GM19240 (cell line): ENCODE measurements at regions not wholly inside any gene's neighbourhood (a gene's known extent, or its start where the extent isn't known, plus 50 kb on each side); places are given as distances from the start of the nearest gene placed in this dataset.
A peak's percentile ranks its signal among the peaks of the same experiment; 100 is the strongest.

Source experiments
- DNase-seq: peaks from one replicate; pipeline ENCODE4 v3.0.0; 2011; ENCODE audit warnings: low spot score; ENCODE audit not compliant: insufficient read length

DNA sequence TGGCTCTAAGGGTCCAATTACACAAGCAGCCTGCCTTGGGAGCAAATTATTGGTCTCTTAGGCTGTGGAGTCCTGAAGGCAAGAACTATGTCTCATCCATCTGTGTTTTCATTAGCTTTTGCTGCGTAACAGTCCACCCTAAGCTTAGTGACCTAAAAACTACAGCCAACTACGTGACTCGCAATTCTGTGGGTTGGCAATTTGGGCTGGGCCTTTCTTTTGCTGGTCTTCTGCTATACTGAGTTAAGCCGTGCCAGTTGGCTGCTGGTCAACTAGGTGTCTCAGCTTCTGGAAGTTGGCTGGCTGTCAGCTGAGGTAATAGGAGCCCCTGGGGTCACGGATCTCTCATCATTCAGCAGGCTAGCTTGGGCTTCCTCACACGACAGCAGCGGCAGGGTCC lies 205.6 kb upstream of the S100G start:
- DNase-seq = no peak

DNA sequence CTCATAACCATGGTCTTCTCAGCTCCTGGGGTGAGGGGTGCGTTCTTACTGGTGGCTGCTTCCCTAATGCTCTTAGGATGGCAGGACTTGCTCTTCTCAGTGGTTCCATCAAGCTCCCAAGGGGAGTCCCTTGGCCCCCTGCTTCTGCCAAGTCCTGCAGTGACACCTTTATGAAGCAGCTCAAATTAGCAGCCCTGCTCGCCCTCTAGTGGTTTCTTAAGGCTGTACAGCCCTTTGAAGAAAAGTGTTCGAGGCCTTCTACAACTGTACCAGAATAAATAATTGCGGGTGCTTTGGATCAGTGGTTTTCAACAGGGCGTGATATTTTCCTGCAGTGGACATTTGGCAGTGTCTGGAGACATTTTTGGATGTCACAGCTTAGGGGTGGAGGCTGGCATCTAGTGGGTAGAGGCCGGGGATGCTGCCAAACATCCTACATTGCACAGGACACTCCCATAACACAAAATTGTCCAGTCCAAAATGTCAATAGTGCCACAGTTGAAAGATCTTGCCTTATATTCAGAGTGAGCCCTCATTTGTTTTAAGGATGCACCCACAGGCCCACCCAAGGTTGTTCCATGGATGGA lies 204.7 kb upstream of the S100G start:
- peak; percentile 12 for DNase-seq

DNA sequence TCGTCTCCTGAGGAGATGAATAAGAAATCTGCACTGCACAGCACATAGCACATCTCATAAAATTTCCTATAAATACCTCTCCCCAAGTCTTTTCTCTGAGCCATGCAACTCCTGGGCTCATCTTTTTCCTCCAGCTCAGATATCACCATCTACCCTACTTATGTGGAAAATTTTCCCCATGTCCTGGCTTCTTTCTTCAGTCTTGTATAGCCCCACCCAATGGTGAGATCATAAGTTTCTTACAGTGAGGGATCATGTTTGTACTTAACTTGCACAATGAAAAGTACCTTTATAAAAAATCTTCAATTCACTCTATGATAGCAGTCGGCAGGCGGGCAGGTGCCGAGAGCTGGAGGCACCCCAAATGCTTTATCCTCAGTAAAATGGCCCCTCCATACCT lies 198.6 kb upstream of the S100G start:
- no peak for DNase-seq

DNA sequence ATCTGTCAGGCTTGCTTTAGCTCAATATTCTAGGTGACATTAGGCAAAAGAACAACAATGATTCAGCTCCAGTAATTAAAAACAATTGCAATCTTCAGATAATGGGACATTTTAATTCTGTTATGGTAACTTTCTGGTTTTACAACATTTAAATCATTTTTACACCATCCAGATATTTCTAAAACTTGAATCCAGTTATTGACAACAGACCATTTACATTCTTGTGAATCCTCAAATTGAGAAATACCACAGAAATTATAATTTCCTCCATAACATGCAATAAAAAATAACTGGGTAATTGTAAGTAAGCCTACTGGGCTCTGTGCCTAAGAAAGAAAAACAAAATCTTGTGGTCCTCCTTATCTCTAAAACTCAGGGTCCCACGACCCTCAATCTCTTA lies 195.0 kb upstream of the S100G start:
- no peak for DNase-seq

DNA sequence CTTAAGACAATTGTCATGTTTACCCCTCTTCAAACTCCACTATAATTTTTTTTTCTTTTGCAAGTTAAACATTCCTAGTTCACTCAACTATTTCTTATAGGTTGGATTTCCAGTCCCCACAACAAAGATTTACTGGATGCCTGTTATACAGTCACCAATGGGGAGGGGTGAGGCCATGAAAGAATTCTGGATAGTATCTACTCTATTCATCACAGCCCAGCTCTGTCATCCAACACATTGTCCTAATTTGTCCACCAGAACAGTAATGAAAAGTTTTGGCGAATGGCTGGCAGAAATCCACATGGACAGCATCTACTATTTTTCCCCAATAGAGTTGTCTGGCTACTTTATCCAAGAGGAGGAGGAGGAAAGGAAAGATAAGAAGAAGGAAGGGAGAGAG lies 192.7 kb upstream of the S100G start:
- DNase-seq = no peak

DNA sequence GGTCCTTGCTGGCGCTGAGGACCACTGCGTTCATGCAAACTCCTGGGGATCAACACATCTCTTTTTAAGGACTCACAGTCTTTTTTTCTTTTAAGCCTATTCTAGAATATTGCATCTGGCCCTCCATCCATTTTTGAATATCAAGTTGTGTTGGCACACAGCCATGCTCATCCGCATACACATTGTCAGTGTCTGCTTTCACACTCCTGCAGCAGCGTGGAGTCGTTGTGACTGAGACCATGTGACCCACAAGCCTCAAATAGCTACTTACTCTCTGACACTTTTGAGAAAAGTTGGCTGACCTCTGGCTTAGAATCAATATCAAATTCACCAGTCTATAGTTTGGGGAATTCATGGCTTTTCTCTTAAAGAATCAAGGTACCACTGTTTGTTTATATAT lies 191.8 kb upstream of the S100G start:
- no peak for DNase-seq

DNA sequence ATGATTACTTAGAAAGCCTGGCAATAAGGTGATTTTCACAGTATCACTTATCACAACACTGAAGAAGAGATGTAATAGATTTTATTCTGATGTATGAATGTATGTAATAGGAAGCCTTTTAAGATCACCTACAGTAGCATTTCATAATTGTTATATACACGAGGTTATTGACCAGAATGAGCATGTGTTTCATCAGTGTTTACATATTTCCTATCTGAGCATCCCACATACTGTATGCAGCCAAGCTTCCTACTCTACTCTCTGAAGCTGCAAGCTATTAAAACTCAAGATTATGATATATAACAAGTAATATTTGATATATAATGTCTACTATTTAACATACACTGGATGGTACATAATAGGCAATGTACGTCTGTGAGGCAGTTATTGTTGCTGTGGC lies 190.9 kb upstream of the S100G start:
- DNase-seq = no peak

DNA sequence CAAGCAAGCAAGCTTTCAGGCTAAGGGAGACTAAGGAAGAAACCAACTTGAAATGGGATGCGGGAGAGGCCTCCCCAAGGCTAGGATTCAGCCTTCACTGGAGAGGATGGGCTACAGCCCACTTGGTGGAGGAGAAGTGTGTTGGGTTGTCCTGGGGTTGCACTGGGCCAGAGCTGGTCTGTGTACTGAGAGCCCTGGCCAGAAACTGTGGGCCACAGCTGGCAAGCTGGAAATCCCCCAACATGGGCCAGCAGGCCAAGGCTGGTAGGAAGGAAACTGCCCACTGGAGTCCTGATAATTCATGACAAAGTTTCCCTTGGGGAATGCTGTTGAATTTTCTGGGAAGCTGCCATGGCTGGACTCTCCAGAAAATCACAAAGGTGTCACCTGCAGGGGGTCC lies 188.0 kb upstream of the S100G start:
- DNase-seq = no peak

DNA sequence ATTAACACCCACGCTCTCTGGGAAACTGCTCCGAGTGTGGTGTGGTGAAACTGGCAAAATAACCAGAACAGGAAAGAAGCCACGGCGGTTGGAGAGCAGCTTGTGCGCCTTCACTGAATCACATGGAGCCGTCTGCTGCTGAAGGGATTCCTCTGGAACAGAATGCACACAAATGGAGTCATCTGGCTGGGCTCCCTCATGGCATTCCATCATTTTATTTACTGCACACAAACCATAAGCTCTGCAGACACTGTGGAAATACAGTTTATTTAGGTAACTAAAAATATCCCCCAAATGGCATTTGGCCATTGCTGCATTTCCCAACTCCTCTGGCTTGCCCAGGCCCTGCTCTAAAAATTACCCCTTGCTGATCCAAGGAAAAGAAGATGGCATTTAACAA lies 187.0 kb upstream of the S100G start:
- no peak for DNase-seq

DNA sequence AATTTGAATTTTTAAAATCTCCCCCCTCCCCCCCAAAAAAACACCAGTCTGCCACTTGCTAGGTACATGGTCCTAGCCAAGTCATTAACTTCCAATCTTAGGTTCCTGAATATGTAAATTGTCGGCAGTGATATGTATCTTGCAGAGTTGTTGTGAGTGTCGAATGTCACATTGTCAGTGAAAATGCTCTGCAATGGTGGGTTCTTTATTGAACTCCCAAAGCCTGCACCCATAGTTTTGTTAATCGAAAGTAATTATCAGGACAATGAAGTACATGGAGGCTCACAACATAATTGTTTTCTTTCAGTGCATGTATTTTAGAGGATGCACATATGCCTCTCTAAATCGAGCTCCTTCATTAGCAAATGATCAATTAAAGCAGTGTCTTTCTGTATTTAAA lies 185.6 kb upstream of the S100G start:
- DNase-seq = no peak

DNA sequence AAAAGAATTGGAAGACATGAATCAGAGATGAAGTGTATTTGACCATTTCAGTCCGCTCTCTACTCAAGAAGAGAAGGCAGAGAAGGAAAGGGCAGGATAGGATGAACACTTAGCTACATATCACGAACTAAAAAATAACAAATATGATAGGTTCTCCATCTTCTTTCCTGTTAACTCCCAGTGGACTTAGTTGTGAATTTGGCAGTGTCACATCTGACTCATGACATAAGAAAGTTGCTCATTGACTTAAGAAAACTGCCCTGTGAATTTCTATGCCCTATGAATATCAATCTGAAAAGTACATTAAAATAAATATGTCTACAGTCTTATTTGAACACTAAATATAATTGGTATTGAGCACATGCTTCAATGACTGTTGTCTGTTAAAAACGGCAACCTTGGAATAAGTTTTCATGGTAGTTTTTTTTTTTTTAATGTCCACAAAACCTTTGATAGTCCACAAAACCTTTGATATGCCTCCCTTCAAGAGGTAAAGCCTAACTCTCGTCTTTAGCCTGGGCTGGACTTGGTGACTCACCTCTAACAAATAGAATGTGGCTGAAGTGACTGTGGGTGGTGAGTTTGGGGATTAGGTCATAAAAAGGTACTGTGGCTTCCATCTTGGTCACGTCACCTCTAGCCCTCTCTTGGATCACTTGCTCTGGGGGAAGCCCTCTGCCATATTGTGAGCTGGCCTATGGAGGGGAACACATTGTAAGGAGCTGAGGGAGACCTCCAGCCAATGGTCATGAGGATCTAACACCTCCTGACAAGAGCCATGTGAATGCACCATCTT lies 184.7 kb upstream of the S100G start:
- no peak for DNase-seq

DNA sequence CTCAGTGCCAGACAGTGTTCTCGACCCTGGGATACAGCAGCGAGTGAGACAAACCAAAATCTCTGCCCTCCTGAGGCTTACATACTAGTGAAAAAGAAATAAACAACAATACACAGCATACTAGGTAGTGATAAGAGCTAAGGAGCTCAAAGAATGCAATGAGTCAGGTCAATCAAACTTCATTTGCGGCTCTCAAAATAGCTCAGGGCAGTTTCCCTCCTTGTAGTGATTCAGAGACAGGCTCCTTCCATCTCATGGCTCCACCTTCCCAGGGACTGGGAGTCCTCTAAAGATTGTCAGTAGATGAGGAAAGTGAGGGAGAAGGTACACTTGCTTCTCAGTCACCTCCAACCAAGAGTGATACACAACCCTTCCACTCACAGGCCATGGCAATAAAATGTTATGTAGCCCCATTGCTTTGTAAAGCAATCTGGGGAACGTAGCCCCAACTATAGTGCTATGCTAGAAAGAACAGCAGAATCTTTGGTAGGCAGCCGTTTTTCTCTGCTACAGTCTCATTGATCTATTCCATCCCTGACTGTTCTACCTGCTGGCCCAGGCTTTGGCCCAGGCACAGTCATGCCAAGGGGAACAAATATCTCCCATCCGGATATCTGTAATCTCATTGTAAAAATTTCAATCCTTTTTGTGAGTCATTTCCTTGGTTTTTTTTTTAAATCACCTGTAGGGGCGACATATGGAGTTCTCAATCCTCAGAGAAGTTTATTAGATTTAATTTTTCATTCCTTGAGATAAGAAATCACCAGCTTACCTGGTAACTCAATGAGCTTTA lies 183.1 kb upstream of the S100G start:
- DNase-seq = no peak

DNA sequence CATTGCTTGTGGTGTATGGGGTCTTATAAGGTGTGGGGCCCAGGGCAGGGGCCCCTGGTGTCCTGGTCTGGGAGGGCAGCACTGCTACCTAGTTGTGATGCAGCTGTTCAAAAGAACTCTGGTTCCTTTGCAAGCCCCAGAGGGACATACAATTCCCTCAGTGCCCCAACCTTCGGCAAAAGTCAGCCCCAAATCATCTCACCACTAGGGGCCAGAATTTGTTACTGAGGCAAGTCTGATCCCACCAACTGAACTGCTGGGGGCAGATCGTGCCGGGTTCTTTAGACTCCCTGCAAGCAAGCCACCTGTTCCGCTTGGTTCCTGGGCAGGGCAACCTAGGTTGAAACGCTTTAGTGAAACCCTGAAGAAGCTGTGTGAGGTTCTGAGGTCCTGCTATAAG lies 180.1 kb upstream of the S100G start:
- DNase-seq = no peak

DNA sequence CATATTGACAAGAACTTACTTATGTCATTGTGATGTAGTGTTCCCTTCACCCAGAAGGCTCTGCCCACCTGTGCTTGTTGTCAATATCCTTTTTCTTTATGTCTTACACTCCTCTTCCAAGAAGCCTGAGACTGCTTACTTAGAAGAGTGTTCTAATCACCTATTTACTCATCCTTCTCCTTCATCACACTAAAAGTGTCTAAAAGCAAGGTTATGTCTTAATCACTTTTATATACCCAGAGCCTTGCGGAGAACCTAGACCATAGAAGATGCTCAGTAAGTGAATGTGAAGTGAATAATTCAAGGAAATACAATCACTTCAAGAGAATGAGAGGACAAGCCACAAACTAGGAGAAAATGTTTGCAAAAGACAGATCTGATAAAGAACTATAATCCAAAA lies 177.6 kb upstream of the S100G start:
- DNase-seq = no peak

DNA sequence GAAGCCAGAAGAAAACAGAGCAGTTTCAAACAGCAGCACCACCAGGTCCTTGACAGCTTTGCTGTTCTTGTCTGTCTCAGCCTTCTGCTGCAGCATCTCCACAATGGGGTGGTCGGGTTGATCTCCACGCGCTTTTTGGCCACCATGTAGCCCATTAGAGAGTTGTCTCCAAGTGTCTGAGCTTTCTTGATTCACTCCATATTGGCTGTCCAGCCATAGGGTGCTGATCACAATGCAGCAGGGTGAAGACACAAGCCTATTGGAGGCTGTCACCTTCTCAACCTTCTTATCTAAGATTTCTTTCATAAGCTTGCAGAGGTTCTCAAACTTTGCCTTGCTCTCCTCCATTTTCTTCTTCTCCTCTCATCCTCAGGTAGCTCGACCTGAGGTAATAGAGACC lies 175.4 kb upstream of the S100G start:
- DNase-seq = no peak

DNA sequence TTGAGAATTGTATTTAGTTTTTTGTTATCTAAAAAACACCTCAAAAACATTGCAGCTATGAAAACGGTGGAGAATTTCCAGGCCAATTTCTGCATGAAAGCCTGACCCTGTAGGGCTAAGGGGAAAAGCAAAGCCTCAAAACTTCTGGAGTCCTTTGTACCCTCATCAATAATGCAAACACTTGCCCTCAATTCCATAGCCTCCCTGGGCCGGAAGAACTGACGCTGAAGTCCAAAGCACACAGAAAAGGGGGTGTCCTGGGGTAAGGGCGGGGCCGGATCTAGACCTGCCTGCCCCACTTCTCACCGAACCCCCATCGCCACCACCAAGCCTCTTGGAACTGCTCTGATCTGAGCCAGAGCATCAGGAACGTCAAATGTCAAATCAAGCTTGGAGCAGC lies 173.9 kb upstream of the S100G start:
- DNase-seq = no peak

DNA sequence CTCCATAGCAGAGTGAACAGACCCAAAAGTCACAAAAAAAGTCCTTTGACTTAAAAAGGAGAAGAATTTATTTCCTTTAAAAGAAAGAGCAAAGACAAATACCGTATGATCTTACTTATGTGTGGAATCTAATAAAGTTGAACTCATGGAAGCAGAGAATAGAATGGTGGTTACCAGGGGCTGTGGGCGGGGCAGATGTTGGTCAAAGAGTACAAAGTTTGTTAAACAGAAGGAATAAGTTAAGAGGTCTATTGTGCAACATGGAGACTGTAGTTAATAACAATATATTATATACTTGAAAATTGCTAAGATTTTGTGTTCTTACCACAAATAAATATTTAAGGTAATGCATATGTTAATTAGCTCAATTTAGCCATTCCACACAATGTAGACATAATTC lies 173.3 kb upstream of the S100G start:
- no peak for DNase-seq

DNA sequence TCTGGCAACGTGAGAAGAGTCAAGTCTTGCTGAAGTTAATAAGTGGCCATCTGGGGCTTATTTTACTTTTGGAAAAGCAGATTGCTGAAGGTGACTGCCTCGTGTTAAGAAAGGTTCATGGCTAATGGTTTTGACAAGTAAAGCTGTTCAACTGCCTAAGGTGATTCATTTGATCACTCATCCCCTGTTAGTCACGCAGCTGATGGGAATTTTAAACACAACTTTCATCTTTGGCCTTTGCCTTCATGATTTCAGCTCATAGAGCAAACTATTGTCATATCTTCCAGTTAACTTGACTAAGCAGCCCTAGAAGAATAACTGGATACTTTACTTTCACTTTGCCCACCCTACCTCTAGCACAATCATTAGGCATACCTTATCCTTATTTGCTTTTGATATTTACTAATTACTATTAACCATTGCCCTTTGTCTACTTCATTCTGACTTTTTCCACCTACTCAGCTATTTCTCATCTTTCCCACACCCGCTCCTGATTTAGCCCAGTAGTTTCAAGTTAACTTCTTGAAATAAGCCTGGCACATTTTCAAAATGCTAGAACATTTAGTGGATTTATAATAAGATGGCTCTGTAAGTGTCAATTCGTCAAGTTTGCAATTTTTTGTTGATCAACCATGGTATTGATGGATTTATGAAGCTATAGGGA lies 170.6 kb upstream of the S100G start:
- no peak for DNase-seq

DNA sequence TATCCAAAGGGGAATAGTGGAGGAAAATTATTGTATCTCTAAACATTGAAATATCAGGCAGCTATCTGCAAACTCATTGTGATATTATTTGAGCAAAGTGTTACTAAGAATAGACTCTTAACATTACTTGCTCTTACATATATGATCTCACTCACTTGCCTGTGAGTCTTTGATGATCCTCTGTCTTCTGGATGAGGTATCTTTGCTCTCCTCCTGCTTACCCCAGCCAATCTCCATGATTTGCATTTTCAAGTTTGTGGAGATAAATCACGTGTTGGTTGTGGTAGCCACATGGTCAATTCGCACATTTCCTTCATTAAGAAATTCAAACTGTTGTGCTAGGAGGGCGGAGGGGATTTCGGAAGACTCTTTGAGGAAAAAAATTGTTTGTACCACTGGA lies 169.9 kb upstream of the S100G start:
- no peak for DNase-seq

DNA sequence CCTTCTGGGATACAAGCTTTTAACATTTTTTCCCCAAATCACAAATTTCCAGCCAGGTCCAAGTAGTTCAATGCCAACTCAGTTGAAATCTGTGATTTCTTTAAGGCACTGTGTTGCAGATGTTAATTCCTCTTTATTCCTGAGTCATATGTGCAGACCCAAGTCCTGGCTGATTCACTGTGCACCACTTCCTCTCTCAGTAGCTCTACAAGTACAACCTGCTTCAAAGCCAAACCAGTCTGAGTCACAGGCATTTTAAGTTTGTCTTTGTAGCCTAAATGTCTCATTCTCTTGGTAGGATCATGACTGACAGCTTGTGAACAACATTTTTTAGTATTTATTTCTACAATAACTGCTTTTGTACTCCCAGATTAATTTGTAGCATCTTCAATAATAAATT lies 165.6 kb upstream of the S100G start:
- DNase-seq = no peak

DNA sequence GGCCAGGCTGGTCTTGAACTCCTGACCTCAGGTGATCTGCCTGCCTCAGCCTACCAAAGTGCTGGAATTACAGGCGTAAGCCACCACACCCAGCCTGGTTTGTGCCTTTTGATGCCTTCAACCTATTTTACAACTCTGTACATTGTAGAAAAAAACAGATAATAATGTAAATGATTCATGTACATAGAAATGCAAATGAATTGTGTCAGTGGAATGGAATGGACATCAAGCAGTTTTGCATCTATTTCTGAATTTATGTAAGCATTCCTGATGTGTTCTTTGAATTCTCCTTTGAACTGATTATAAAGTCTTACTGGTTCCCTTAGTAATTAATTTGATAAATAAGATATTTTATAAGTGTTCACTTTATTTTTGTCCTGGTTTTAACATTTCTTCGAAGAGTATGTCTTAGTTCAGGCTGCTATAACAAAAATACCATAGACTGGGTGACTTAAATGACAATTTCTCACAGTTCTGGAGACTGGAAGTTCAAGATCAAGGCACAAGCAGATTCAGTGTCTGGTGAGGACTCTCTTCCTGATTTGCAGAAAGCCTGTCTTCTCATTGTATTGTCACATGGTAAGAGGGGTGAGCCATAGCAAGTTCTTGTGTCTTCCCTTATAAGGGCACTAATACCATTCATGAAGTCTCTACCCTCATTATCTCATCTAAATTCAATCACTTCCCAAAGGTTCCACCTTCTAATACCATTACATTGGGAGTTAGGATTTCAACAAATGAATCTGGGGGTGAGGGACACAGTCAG lies 162.2 kb upstream of the S100G start:
- no peak for DNase-seq
